Nephron (organoid): ENCODE measurements at regions not wholly inside any gene's neighbourhood (a gene's known extent, or its start where the extent isn't known, plus 50 kb on each side); places are given as distances from the start of the nearest gene placed in this dataset.

ENCODE experiments used
- H3K27ac Mint-ChIP-seq, 3 experiments: 2 replicates each; pipeline ENCODE4 v1.8.0; 2020; ENCODE audit warnings: mixed read lengths in 3 of 3, mild to moderate bottlenecking in 2 of 3, moderate library complexity in 1 of 3
- H3K27me3 Mint-ChIP-seq: 2 replicates; pipeline ENCODE4 v1.8.0; 2021; ENCODE audit warnings: low read depth, mild to moderate bottlenecking, moderate library complexity, mixed read lengths
- H3K36me3 Mint-ChIP-seq: 2 replicates; pipeline ENCODE4 v1.8.0; 2020; ENCODE audit warnings: low read depth, mixed read lengths
- H3K4me1 Mint-ChIP-seq: 2 replicates; pipeline ENCODE4 v1.8.0; 2020; ENCODE audit warnings: mixed read lengths
- H3K4me3 Mint-ChIP-seq, 3 experiments: 2 replicates each; pipeline ENCODE4 v1.8.0; 2020; ENCODE audit warnings: mild to moderate bottlenecking in 3 of 3, mixed read lengths in 3 of 3, moderate library complexity in 2 of 3
- H3K9me3 Mint-ChIP-seq: 2 replicates; pipeline ENCODE4 v1.8.0; 2020; ENCODE audit warnings: mixed read lengths
- CTCF ChIP-seq, 3 experiments: fragments of 200-600 bp; sonication (generic); IDR thresholded peaks; one replicate each; pipeline ENCODE4 v1.5.0; 2021; ENCODE audit warnings: antibody characterized with exemption in 3 of 3; ENCODE audit not compliant: unreplicated experiment in 3 of 3

GRCh38 chr3:164113371-164114332 is 964.6 kb downstream of the SI start:
- no peak for TF ChIP-seq CTCF (IDR thresholded peaks at IDR 0.05; ENCODE audit: unreplicated experiment in 3 of 3)
- no peaks in the 10 kb centered on the region for H3K4me1 Mint-ChIP-seq
- H3K27ac Mint-ChIP-seq: no peak overlapping the region
- H3K36me3 Mint-ChIP-seq: no peaks in the 10 kb centered on the region
- no peak overlapping the region for H3K4me3 Mint-ChIP-seq
- peaks cover 3% of the 10 kb centered on the region for H3K9me3 Mint-ChIP-seq
- H3K27me3 Mint-ChIP-seq: no peaks in the 10 kb centered on the region

- Mint-ChIP-seq H3K27me3 (no peaks in the 10 kb centered on the region), H3K4me3 (no peak overlapping the region), H3K4me1 (no peaks in the 10 kb centered on the region), H3K9me3 (no peaks in the 10 kb centered on the region), H3K27ac (no peak overlapping the region), H3K36me3 (no peaks in the 10 kb centered on the region)
- no peak for TF ChIP-seq CTCF (IDR thresholded peaks at IDR 0.05; ENCODE audit: unreplicated experiment in 3 of 3)
Measured at GRCh38 chr3:164096352-164096751, 981.9 kb downstream of the SI start.

GRCh38 chr3:164095949-164096348 is 982.3 kb downstream of the SI start:
- TF ChIP-seq CTCF (IDR thresholded peaks at IDR 0.05; ENCODE audit: unreplicated experiment in 3 of 3): no peak
- no peak overlapping the region for H3K27ac Mint-ChIP-seq
- no peaks in the 10 kb centered on the region for H3K27me3 Mint-ChIP-seq
- no peaks in the 10 kb centered on the region for H3K4me1 Mint-ChIP-seq
- no peak overlapping the region for H3K4me3 Mint-ChIP-seq
- H3K36me3 Mint-ChIP-seq: no peaks in the 10 kb centered on the region
- peaks cover 3% of the 10 kb centered on the region for H3K9me3 Mint-ChIP-seq

GRCh38 chr3:164095279-164095678 is 983.0 kb downstream of the SI start:
- H3K4me1 Mint-ChIP-seq: no peaks in the 10 kb centered on the region
- H3K27me3 Mint-ChIP-seq: no peaks in the 10 kb centered on the region
- no peak for TF ChIP-seq CTCF (IDR thresholded peaks at IDR 0.05; ENCODE audit: unreplicated experiment in 3 of 3)
- no peak overlapping the region for H3K4me3 Mint-ChIP-seq
- no peak overlapping the region for H3K27ac Mint-ChIP-seq
- H3K36me3 Mint-ChIP-seq: no peaks in the 10 kb centered on the region
- H3K9me3 Mint-ChIP-seq: peaks cover 5% of the 10 kb centered on the region

- Mint-ChIP-seq H3K27me3 (no peaks in the 10 kb centered on the region), H3K36me3 (no peaks in the 10 kb centered on the region)
Measured at GRCh38 chr3:164094546-164094945, 983.8 kb downstream of the SI start.

More at GRCh38 chr3:164094546-164094945, 983.8 kb downstream of the SI start:
- Mint-ChIP-seq H3K4me1 (no peaks in the 10 kb centered on the region), H3K4me3 (no peak overlapping the region), H3K9me3 (peaks cover 5% of the 10 kb centered on the region), H3K27ac (no peak overlapping the region)
- TF ChIP-seq CTCF (IDR thresholded peaks at IDR 0.05; ENCODE audit: unreplicated experiment in 3 of 3): no peak
